Neural cell (in vitro differentiated cells): ENCODE measurements at regions not wholly inside any gene's neighbourhood (a gene's known extent, or its start where the extent isn't known, plus 50 kb on each side); places are given as distances from the start of the nearest gene placed in this dataset.

Source experiments
- H2AFZ ChIP-seq: fragments of 200-600, 300-800 bp; sonication (generic), shearing (Covaris generic); 2 replicates; pipeline ENCODE4 v1.6.0; 2014; ENCODE audit warnings: low read depth, mild to moderate bottlenecking, antibody characterized with exemption, low read length, moderate library complexity
- H3F3A ChIP-seq: fragments of 200-600 bp; shearing (Covaris generic); 2 replicates; pipeline ENCODE4 v1.6.1; 2016; ENCODE audit warnings: mild to moderate bottlenecking, moderate library complexity, mixed read lengths, antibody characterized with exemption, low read length; ENCODE audit not compliant: insufficient read depth, poor library complexity, severe bottlenecking
- H3K27ac ChIP-seq: fragments of 200-600, 300-800 bp; sonication (generic), shearing (Covaris generic); 2 replicates; pipeline ENCODE4 v1.5.1; 2014; ENCODE audit warnings: mild to moderate bottlenecking, low read length, moderate library complexity
- H3K27me3 ChIP-seq: fragments of 300-800, 200-600 bp; sonication (generic), shearing (Covaris generic); 2 replicates; pipeline ENCODE4 v1.6.0; 2014; ENCODE audit warnings: mild to moderate bottlenecking, low read depth, low read length, moderate library complexity; ENCODE audit not compliant: insufficient read depth
- H3K36me3 ChIP-seq: fragments of 300-800, 200-600 bp; sonication (generic), shearing (Covaris generic); 2 replicates; pipeline ENCODE4 v1.5.1; 2014; ENCODE audit warnings: mild to moderate bottlenecking, antibody characterized with exemption, low read length, moderate library complexity; ENCODE audit not compliant: insufficient read depth
- H3K4me2 ChIP-seq: fragments of 300-800, 200-600 bp; sonication (generic), shearing (Covaris generic); 2 replicates; pipeline ENCODE4 v1.6.0; 2014; ENCODE audit warnings: mild to moderate bottlenecking, low read length
- H3K4me3 ChIP-seq: fragments of 300-800, 200-600 bp; sonication (generic), shearing (Covaris generic); 2 replicates; pipeline ENCODE4 v1.5.1; 2014; ENCODE audit warnings: mild to moderate bottlenecking, low read length, moderate library complexity
- H3K79me2 ChIP-seq: fragments of 200-600 bp; shearing (Covaris generic); replicated peaks from 2 replicates; pipeline ENCODE4 v1.6.0; 2014; ENCODE audit warnings: mild to moderate bottlenecking, low read length, moderate library complexity; ENCODE audit not compliant: insufficient read depth
- H3K9ac ChIP-seq: fragments of 300-800, 200-600 bp; sonication (generic), shearing (Covaris generic); 2 replicates; pipeline ENCODE4 v1.6.1; 2016; ENCODE audit warnings: mild to moderate bottlenecking, low read length, mixed read lengths
- H3K9me2 ChIP-seq: fragments of 200-600 bp; shearing (Covaris generic); 2 replicates; pipeline ENCODE4 v1.6.1; 2016; ENCODE audit warnings: mild to moderate bottlenecking, low read length, mixed read lengths; ENCODE audit not compliant: insufficient read depth
- H3K9me3 ChIP-seq: fragments of 200-600, 300-800 bp; sonication (generic), shearing (Covaris generic); 2 replicates; pipeline ENCODE4 v1.6.1; 2016; ENCODE audit warnings: mild to moderate bottlenecking, mixed run types, low read length, moderate library complexity, mixed read lengths
- H4K20me1 ChIP-seq: fragments of 200-600 bp; shearing (Covaris generic); 2 replicates; pipeline ENCODE4 v1.6.1; 2016; ENCODE audit warnings: mild to moderate bottlenecking, mixed run types; ENCODE audit not compliant: insufficient read depth
- EP300 ChIP-seq: fragments of 450-650 bp; conservative IDR thresholded peaks from 2 replicates; pipeline ENCODE4 v1.6.1; 2014; ENCODE audit warnings: antibody characterized with exemption, mild to moderate bottlenecking, moderate library complexity; ENCODE audit not compliant: poor library complexity, severe bottlenecking
- EZH2 ChIP-seq: fragments of 200-600, 300-800 bp; shearing (Covaris generic), sonication (generic); IDR thresholded peaks from 2 replicates; pipeline ENCODE4 v1.6.1; 2014; ENCODE audit warnings: antibody characterized with exemption, low read length, borderline replicate concordance, mild to moderate bottlenecking; ENCODE audit not compliant: insufficient read depth, poor library complexity, severe bottlenecking
- MXI1 ChIP-seq: fragments of 450-650 bp; conservative IDR thresholded peaks from 2 replicates; pipeline ENCODE4 v1.6.1; 2014; ENCODE audit warnings: antibody characterized with exemption, mild to moderate bottlenecking; ENCODE audit not compliant: poor library complexity, severe bottlenecking
- POLR2AphosphoS5 ChIP-seq: IDR thresholded peaks from 2 replicates; pipeline ENCODE4 v1.6.1; 2012
- RAD21 ChIP-seq: fragments of 450-650 bp; conservative IDR thresholded peaks from 2 replicates; pipeline ENCODE4 v1.6.1; 2014; ENCODE audit warnings: antibody characterized with exemption, mild to moderate bottlenecking, moderate library complexity
- SMC3 ChIP-seq: fragments of 450-650 bp; conservative IDR thresholded peaks from 2 replicates; pipeline ENCODE4 v1.6.1; 2014; ENCODE audit warnings: antibody characterized with exemption, mild to moderate bottlenecking, moderate library complexity; ENCODE audit not compliant: poor library complexity
- TAF1 ChIP-seq: IDR thresholded peaks from 2 replicates; pipeline ENCODE4 v1.6.1; 2012; ENCODE audit warnings: low read depth
- TF ChIP-seq, protein P1 (sequence below): IDR thresholded peaks from 2 replicates; pipeline ENCODE4 v1.6.1; 2012; ENCODE audit warnings: borderline replicate concordance
- TF ChIP-seq, protein P2 (sequence below): fragments of 450-650 bp; IDR thresholded peaks from 2 replicates; pipeline ENCODE4 v1.5.1; 2014; ENCODE audit warnings: antibody characterized with exemption, mild to moderate bottlenecking, moderate library complexity; ENCODE audit not compliant: poor library complexity, severe bottlenecking

DNA sequence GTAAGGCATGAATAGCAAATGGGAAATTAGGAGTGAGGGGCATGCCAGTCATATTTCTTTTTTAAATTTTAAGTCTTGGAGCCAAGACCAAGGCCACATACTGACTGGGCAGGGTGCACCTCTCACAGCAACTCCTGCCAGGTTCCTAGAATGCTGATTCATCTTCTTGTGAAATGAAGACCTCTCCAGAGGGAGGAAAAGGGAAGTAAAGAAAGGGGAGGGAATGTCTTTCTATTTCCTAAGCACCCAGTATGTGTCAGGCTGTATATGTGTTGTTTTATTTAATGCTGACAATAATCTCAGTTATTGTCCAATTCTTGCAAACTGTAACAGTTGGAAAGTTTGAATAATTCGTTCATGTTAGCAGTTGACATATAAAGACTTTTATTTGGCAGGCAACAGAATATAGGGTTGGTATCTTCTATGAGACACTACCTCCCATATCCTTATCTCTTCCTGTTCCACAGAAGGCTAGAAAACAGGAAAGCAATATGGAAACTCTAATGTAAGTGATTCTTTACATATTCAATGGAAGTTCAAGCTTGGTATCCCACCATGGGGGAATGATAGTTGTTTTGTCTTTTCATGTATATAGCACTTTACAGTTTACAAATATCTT is 259.1 kb upstream of the USP24 start (continued):
- TF ChIP-seq, protein P1, sequence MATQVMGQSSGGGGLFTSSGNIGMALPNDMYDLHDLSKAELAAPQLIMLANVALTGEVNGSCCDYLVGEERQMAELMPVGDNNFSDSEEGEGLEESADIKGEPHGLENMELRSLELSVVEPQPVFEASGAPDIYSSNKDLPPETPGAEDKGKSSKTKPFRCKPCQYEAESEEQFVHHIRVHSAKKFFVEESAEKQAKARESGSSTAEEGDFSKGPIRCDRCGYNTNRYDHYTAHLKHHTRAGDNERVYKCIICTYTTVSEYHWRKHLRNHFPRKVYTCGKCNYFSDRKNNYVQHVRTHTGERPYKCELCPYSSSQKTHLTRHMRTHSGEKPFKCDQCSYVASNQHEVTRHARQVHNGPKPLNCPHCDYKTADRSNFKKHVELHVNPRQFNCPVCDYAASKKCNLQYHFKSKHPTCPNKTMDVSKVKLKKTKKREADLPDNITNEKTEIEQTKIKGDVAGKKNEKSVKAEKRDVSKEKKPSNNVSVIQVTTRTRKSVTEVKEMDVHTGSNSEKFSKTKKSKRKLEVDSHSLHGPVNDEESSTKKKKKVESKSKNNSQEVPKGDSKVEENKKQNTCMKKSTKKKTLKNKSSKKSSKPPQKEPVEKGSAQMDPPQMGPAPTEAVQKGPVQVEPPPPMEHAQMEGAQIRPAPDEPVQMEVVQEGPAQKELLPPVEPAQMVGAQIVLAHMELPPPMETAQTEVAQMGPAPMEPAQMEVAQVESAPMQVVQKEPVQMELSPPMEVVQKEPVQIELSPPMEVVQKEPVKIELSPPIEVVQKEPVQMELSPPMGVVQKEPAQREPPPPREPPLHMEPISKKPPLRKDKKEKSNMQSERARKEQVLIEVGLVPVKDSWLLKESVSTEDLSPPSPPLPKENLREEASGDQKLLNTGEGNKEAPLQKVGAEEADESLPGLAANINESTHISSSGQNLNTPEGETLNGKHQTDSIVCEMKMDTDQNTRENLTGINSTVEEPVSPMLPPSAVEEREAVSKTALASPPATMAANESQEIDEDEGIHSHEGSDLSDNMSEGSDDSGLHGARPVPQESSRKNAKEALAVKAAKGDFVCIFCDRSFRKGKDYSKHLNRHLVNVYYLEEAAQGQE: no peak
- TF ChIP-seq EZH2: no peak

DNA sequence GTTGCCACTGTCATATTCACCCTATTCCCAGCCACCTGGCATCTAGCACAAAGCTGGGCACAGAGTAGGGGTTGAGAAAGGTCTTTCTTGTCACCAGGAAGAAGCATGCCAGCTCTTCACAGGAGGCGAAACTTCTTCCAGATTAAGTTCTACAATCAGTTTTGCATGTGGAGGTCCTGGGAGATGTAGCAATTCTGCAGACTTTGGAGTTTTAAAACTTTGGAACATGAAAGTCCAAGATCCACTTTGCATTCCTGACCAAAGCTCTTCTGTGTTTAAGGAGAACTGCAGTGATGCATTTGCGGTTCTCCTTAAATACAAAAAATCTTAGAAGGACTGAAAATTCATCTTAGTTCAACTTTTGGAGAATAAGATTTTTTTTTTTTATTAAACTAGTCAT is 258.5 kb upstream of the USP24 start:
- H3K4me3 ChIP-seq: no peak overlapping the region
- H3K4me2 ChIP-seq: no peak overlapping the region
- no peak overlapping the region for H2AFZ ChIP-seq
- H3K9me2 ChIP-seq: no peaks in the 10 kb centered on the region
- H3K9me3 ChIP-seq: no peaks in the 10 kb centered on the region
- H3K36me3 ChIP-seq: no peaks in the 10 kb centered on the region
- H3K27me3 ChIP-seq: no peaks in the 10 kb centered on the region
- no peaks in the 10 kb centered on the region for H4K20me1 ChIP-seq
- no peaks in the 10 kb centered on the region for H3K79me2 ChIP-seq
- H3K9ac ChIP-seq: no peak overlapping the region
- no peaks in the 10 kb centered on the region for H3F3A ChIP-seq
- no peak for TF ChIP-seq MXI1
- no peak for TF ChIP-seq RAD21
- TF ChIP-seq TAF1: no peak
- TF ChIP-seq EP300: no peak
- TF ChIP-seq POLR2AphosphoS5: no peak
- TF ChIP-seq, protein P2, sequence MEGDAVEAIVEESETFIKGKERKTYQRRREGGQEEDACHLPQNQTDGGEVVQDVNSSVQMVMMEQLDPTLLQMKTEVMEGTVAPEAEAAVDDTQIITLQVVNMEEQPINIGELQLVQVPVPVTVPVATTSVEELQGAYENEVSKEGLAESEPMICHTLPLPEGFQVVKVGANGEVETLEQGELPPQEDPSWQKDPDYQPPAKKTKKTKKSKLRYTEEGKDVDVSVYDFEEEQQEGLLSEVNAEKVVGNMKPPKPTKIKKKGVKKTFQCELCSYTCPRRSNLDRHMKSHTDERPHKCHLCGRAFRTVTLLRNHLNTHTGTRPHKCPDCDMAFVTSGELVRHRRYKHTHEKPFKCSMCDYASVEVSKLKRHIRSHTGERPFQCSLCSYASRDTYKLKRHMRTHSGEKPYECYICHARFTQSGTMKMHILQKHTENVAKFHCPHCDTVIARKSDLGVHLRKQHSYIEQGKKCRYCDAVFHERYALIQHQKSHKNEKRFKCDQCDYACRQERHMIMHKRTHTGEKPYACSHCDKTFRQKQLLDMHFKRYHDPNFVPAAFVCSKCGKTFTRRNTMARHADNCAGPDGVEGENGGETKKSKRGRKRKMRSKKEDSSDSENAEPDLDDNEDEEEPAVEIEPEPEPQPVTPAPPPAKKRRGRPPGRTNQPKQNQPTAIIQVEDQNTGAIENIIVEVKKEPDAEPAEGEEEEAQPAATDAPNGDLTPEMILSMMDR: no peak
- TF ChIP-seq EZH2: no peak
- TF ChIP-seq, protein P1: no peak
- TF ChIP-seq SMC3: no peak
- H3K27ac ChIP-seq: no peak overlapping the region
